Ovary (tissue), 3 donors: ENCODE measurements at regions not wholly inside any gene's neighbourhood (a gene's known extent, or its start where the extent isn't known, plus 50 kb on each side); places are given as distances from the start of the nearest gene placed in this dataset.

Source experiments
- CTCF ChIP-seq, 3 donors: fragments of 450-650 bp in 2 of 3; fragments of 200-600 bp in 1 of 3; IDR thresholded peaks; one replicate each; pipeline versions ENCODE4 v1.5.1 to v1.8.0; 2016 to 2022; ENCODE audit warnings: antibody characterized with exemption in 3 of 3, mild to moderate bottlenecking in 1 of 3
- EP300 ChIP-seq: sonication (generic); formaldehyde crosslinking; IDR thresholded peaks from one replicate; pipeline ENCODE4 v1.6.1; 2017; ENCODE audit warnings: antibody characterized with exemption
- POLR2A ChIP-seq: fragments of 450-650 bp; IDR thresholded peaks from one replicate; pipeline ENCODE4 v1.6.1; 2017; ENCODE audit warnings: antibody characterized with exemption, mild to moderate bottlenecking, moderate library complexity
- donor health status: DM: no; HTN: no; CAD: no.

DNA sequence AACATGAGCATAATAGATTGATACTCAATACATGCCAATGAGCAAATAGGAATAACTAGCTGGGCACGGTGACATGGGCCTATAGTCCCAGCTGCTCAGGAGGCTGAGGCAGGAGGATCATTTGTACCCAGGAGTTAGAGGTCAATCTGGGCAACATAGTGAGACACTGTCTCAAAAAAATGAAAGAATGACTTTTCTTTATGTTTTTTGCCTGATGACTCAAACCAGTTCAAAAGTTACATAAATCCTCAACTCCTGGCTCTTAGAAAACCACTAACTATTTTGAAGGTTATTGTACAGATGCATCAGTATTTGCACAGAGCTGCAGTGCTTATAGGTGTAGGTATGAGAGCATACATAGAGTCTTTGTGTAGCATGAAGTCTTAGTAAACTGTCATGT lies 219.2 kb upstream of the RGS6 start:
- TF ChIP-seq CTCF (IDR thresholded peaks at IDR 0.05) (no peak), POLR2A (no peak), EP300 (no peak)
